Activated CD4-positive, alpha-beta T cell treated with anti-CD3 and anti-CD28 coated beads for 1 hour (primary cell): ENCODE measurements at regions not wholly inside any gene's neighbourhood (a gene's known extent, or its start where the extent isn't known, plus 50 kb on each side); places are given as distances from the start of the nearest gene placed in this dataset.
"Not testable (repeated sequence)": the region's sequence is repeated elsewhere in the genome, so short reads cannot be mapped to it uniquely, and the experiment has no call there.

Source experiments
- DNase-seq: peaks from one replicate; pipeline ENCODE4 v3.0.0-alpha.2; 2020

GRCh38 chr3:194884649-194885315 is 199.1 kb downstream of the FAM43A start:
- no peak for DNase-seq

- DNase-seq = no peak
Observed at GRCh38 chr3:194885766-194886165, 200.1 kb downstream of the FAM43A start.

- DNase-seq = no peak
Observed at GRCh38 chr3:194886836-194887235, 201.2 kb downstream of the FAM43A start.

GRCh38 chr3:194888062-194888461 is 202.4 kb downstream of the FAM43A start:
- DNase-seq = not testable (repeated sequence)

GRCh38 chr3:194888916-194889315 is 203.2 kb downstream of the FAM43A start:
- no peak for DNase-seq

GRCh38 chr3:194890091-194890490 is 204.4 kb downstream of the FAM43A start:
- no peak for DNase-seq

GRCh38 chr3:194893121-194893987 is 207.7 kb downstream of the FAM43A start:
- no peak for DNase-seq

GRCh38 chr3:194894538-194894937 is 208.9 kb downstream of the FAM43A start:
- no peak for DNase-seq

GRCh38 chr3:194900854-194901522 is 215.3 kb downstream of the FAM43A start:
- DNase-seq = no peak

- DNase-seq = not testable (repeated sequence)
Observed at GRCh38 chr3:194903447-194903846, 217.8 kb downstream of the FAM43A start.

- DNase-seq = not testable (repeated sequence)
Observed at GRCh38 chr3:194904999-194905398, 219.3 kb downstream of the FAM43A start.

- no peak for DNase-seq
Observed at GRCh38 chr3:194905696-194906095, 220.0 kb downstream of the FAM43A start.

- DNase-seq = no peak
Observed at GRCh38 chr3:194906229-194906629, 220.5 kb downstream of the FAM43A start.

GRCh38 chr3:194906970-194907629 is 221.4 kb downstream of the FAM43A start:
- DNase-seq = no peak

- no peak for DNase-seq
Observed at GRCh38 chr3:194907811-194908210, 222.1 kb downstream of the FAM43A start.

- no peak for DNase-seq
Observed at GRCh38 chr3:194908496-194908895, 222.8 kb downstream of the FAM43A start.

GRCh38 chr3:194908972-194909371 is 223.3 kb downstream of the FAM43A start:
- DNase-seq = no peak

- no peak for DNase-seq
Observed at GRCh38 chr3:194910414-194910984, 224.8 kb downstream of the FAM43A start.

GRCh38 chr3:194913316-194913715 is 227.6 kb downstream of the FAM43A start:
- no peak for DNase-seq

- not testable (repeated sequence) for DNase-seq
Observed at GRCh38 chr3:194924889-194925288, 239.2 kb downstream of the FAM43A start.

GRCh38 chr3:194925614-194926013 is 239.9 kb downstream of the FAM43A start:
- no peak for DNase-seq

GRCh38 chr3:194928227-194928626 is 242.5 kb downstream of the FAM43A start:
- DNase-seq = no peak
